IMR-90 (cell line): ENCODE measurements at regions not wholly inside any gene's neighbourhood (a gene's known extent, or its start where the extent isn't known, plus 50 kb on each side); places are given as distances from the start of the nearest gene placed in this dataset.

Experiments used
- CEBPB ChIP-seq: IDR thresholded peaks from 2 replicates; pipeline ENCODE4 v1.6.1; 2012; ENCODE audit warnings: low read depth, low read length, improper control_type of control experiment
- CHD1 ChIP-seq: IDR thresholded peaks from 2 replicates; pipeline ENCODE4 v1.6.1; 2012; ENCODE audit warnings: low read depth, low read length, improper control_type of control experiment
- MAFK ChIP-seq: IDR thresholded peaks from 2 replicates; pipeline ENCODE4 v1.6.1; 2012; ENCODE audit warnings: low read depth, low read length, improper control_type of control experiment
- POLR2A ChIP-seq: IDR thresholded peaks from 2 replicates; pipeline ENCODE4 v1.6.1; 2012; ENCODE audit warnings: mild to moderate bottlenecking, low read depth, low read length
- TF ChIP-seq, protein P1 (sequence below): conservative IDR thresholded peaks from 2 replicates; pipeline ENCODE4 v1.5.1; 2012; ENCODE audit warnings: mild to moderate bottlenecking, low read depth, low read length, improper control_type of control experiment
- TF ChIP-seq, protein P2 (sequence below): fragments of 150-350 bp; IDR thresholded peaks from 2 replicates; pipeline ENCODE4 v1.6.1; 2017; ENCODE audit warnings: mild to moderate bottlenecking, antibody characterized with exemption, low read length, low read depth

DNA sequence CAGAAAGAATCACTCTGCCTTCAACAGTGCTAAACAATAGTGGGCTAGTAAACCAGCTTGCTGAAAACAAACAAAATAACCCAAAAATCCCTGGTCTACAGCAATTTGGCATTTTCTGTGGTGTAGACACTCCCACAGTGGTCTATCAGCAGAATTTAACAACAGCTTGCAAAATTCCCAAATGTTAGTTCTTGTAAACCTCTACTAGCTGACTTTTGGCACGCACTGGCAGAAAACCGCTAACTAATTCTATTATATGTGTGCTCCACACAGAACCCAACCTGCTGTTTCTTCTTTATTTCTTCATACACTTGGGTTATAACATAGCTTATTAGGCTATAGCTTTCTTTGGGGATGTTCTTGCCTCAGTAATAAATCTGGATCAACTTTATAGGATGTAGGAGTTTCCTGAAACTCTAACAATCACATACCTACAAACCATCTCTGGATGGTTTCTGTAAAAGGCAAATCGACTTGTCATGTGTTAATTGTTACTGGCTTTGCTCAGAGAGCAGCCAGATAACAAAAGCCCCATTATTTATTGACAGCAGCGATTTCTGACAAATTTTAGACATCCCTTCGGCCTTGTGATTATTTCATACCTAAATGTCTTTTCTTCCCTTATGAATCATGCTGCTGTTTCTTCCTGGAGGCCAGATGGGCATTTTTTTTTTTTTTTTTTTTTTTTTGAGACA, 82.7 kb upstream of the NAA35 start:
- TF ChIP-seq, protein P1, sequence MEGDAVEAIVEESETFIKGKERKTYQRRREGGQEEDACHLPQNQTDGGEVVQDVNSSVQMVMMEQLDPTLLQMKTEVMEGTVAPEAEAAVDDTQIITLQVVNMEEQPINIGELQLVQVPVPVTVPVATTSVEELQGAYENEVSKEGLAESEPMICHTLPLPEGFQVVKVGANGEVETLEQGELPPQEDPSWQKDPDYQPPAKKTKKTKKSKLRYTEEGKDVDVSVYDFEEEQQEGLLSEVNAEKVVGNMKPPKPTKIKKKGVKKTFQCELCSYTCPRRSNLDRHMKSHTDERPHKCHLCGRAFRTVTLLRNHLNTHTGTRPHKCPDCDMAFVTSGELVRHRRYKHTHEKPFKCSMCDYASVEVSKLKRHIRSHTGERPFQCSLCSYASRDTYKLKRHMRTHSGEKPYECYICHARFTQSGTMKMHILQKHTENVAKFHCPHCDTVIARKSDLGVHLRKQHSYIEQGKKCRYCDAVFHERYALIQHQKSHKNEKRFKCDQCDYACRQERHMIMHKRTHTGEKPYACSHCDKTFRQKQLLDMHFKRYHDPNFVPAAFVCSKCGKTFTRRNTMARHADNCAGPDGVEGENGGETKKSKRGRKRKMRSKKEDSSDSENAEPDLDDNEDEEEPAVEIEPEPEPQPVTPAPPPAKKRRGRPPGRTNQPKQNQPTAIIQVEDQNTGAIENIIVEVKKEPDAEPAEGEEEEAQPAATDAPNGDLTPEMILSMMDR: no peak
- TF ChIP-seq CEBPB (no peak), MAFK (no peak), CHD1 (no peak), POLR2A (no peak)
- TF ChIP-seq, protein P2, sequence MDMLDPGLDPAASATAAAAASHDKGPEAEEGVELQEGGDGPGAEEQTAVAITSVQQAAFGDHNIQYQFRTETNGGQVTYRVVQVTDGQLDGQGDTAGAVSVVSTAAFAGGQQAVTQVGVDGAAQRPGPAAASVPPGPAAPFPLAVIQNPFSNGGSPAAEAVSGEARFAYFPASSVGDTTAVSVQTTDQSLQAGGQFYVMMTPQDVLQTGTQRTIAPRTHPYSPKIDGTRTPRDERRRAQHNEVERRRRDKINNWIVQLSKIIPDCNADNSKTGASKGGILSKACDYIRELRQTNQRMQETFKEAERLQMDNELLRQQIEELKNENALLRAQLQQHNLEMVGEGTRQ: no peak
